RWPE2 (cell line): ENCODE measurements at regions not wholly inside any gene's neighbourhood (a gene's known extent, or its start where the extent isn't known, plus 50 kb on each side); places are given as distances from the start of the nearest gene placed in this dataset.

ENCODE experiments used
- ATAC-seq: fragments of 200-7000 bp; cut with Tn5 transposase; 3 replicates; pipeline ENCODE4 v1.9.1; 2021; ENCODE audit warnings: low read depth
- DNase-seq: peaks from one replicate; pipeline ENCODE4 v3.0.0-alpha.2; 2020; ENCODE audit warnings: low spot score
- H3K27ac ChIP-seq: fragments of 450-650 bp; 2 replicates; pipeline ENCODE4 v1.5.1; 2017; ENCODE audit warnings: mild to moderate bottlenecking; ENCODE audit not compliant: poor library complexity, severe bottlenecking
- H3K27me3 ChIP-seq: fragments of 250-450 bp; sonication (Bioruptor Pico); 2 replicates; pipeline ENCODE4 v1.5.1; 2021; ENCODE audit warnings: mild to moderate bottlenecking, moderate library complexity; ENCODE audit not compliant: insufficient read depth, poor library complexity, severe bottlenecking
- H3K36me3 ChIP-seq: fragments of 250-450 bp; sonication (Bioruptor Pico); 2 replicates; pipeline ENCODE4 v1.5.1; 2020; ENCODE audit warnings: low read depth, mild to moderate bottlenecking, moderate library complexity
- H3K4me1 ChIP-seq: fragments of 250-450 bp; sonication (Bioruptor Pico); 2 replicates; pipeline ENCODE4 v1.5.1; 2021; ENCODE audit warnings: mild to moderate bottlenecking, moderate library complexity; ENCODE audit not compliant: insufficient read depth, poor library complexity, severe bottlenecking
- H3K4me3 ChIP-seq: fragments of 250-450 bp; sonication (Bioruptor Pico); 2 replicates; pipeline ENCODE4 v1.5.1; 2021; ENCODE audit warnings: mild to moderate bottlenecking, moderate library complexity; ENCODE audit not compliant: severe bottlenecking
- H3K9me3 ChIP-seq: fragments of 250-450 bp; sonication (Bioruptor Pico); 2 replicates; pipeline ENCODE4 v1.5.1; 2021; ENCODE audit warnings: mild to moderate bottlenecking, moderate library complexity; ENCODE audit not compliant: severe bottlenecking
- CTCF ChIP-seq: fragments of 450-650 bp; IDR thresholded peaks from one replicate; pipeline ENCODE4 v1.5.1; 2017; ENCODE audit warnings: mild to moderate bottlenecking, moderate library complexity; ENCODE audit not compliant: poor library complexity, severe bottlenecking

GRCh38 chr6:90644492-90644891 is 57.6 kb upstream of the MAP3K7 start:
- no peak for TF ChIP-seq CTCF
- Histone ChIP-seq H3K4me1 (peaks cover 6% of the 10 kb centered on the region), H3K4me3 (no peak overlapping the region), H3K9me3 (no peaks in the 10 kb centered on the region), H3K27me3 (no peaks in the 10 kb centered on the region), H3K36me3 (no peaks in the 10 kb centered on the region), H3K27ac (no peak overlapping the region)
- DNase-seq, result no peak
- no peak for ATAC-seq

- ATAC-seq (no peak), DNase-seq (no peak)
- H3K27ac ChIP-seq, result no peak overlapping the region
- TF ChIP-seq CTCF, result no peak
- H3K36me3 ChIP-seq, result no peaks in the 10 kb centered on the region
- no peak overlapping the region for H3K4me3 ChIP-seq
- peaks cover 6% of the 10 kb centered on the region for H3K4me1 ChIP-seq
- H3K27me3 ChIP-seq, result no peaks in the 10 kb centered on the region
- H3K9me3 ChIP-seq, result no peaks in the 10 kb centered on the region
These were observed 56.5 kb upstream of the MAP3K7 start for GRCh38 chr6:90643381-90643780.

- no peak for ATAC-seq
- Histone ChIP-seq H3K4me1 (no peaks in the 10 kb centered on the region), H3K27me3 (no peaks in the 10 kb centered on the region), H3K36me3 (no peaks in the 10 kb centered on the region), H3K27ac (no peak overlapping the region), H3K4me3 (no peak overlapping the region), H3K9me3 (peaks cover 3% of the 10 kb centered on the region)
- DNase-seq, result no peak
- TF ChIP-seq CTCF, result no peak
These were observed 50.4 kb upstream of the MAP3K7 start for GRCh38 chr6:90637320-90637719.
